ENCODE measurements at regions not wholly inside any gene's neighbourhood (a gene's known extent, or its start where the extent isn't known, plus 50 kb on each side); places are given as distances from the start of the nearest gene placed in this dataset.

- no peak for DNase-seq (ENCODE audit: low spot score)
Observed at GRCh38 chr2:18436503-18437005, 123.9 kb downstream of the RDH14 start.

GRCh38 chr2:18435426-18436037, 124.9 kb downstream of the RDH14 start:
- TF ChIP-seq CTCF (IDR thresholded peaks at IDR 0.05; ENCODE audit: extremely low read depth, missing control alignments): peak; percentile 25
- no peak for DNase-seq (ENCODE audit: low spot score)

More at GRCh38 chr2:18436503-18437005, 123.9 kb downstream of the RDH14 start:
- no peak for TF ChIP-seq CTCF (IDR thresholded peaks at IDR 0.05; ENCODE audit: extremely low read depth, missing control alignments)

DNA sequence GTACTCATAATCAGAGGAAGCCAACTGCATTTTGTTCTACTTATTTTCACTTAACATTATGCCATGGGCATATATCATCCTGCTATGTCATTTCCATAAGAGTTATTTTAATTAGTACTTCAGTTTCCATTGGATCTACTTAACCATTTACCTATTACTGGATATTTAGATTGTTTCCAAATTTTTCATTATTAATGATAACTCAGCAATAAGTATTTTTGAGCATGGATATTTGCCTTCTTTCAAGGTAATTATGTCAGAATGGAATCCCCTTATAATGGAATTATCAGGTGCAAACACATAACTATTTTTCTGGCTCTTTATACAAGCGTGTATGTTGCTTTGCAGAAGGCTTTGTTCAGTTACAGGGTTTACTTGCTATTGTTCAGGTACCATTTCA, 126.6 kb downstream of the RDH14 start:
- DNase-seq (ENCODE audit: low spot score): no peak
- TF ChIP-seq CTCF (IDR thresholded peaks at IDR 0.05; ENCODE audit: extremely low read depth, missing control alignments): no peak

- DNase-seq (ENCODE audit: low spot score): no peak
- TF ChIP-seq CTCF (IDR thresholded peaks at IDR 0.05; ENCODE audit: extremely low read depth, missing control alignments): no peak
Observed at GRCh38 chr2:18432999-18433398, 127.5 kb downstream of the RDH14 start.

- no peak for TF ChIP-seq CTCF (IDR thresholded peaks at IDR 0.05; ENCODE audit: extremely low read depth, missing control alignments)
- no peak for DNase-seq (ENCODE audit: low spot score)
Observed at GRCh38 chr2:18430996-18431748, 129.3 kb downstream of the RDH14 start.

GRCh38 chr2:18428516-18428915, 131.9 kb downstream of the RDH14 start:
- no peak for TF ChIP-seq CTCF (IDR thresholded peaks at IDR 0.05; ENCODE audit: extremely low read depth, missing control alignments)
- no peak for DNase-seq (ENCODE audit: low spot score)

- TF ChIP-seq CTCF (IDR thresholded peaks at IDR 0.05; ENCODE audit: extremely low read depth, missing control alignments): no peak
- no peak for DNase-seq (ENCODE audit: low spot score)
Observed at GRCh38 chr2:18427762-18428161, 132.7 kb downstream of the RDH14 start.

Measured in GM20000 (cell line).